ENCODE measurements at regions not wholly inside any gene's neighbourhood (a gene's known extent, or its start where the extent isn't known, plus 50 kb on each side); places are given as distances from the start of the nearest gene placed in this dataset.

DNA sequence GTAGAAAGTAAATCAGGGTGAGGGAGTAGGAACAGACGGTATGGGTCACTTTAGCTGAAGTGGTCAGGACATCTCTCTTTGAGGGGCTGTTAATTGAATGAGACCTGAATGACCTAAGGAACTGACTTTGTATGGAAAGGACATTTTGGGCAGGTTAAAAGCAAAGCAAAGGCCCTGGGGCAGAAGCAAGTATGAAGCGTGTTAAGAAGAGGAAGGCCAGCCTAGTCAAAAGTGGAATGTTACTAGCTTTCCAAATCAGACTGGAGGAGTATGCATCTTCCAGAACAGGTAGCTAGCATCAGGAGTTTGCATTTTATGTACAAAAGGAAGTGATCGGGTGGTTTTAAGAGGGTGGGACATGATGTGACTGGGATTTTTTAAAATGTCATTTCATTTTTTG lies 70.9 kb upstream of the PCGF5 start:
- no peak for DNase-seq

DNA sequence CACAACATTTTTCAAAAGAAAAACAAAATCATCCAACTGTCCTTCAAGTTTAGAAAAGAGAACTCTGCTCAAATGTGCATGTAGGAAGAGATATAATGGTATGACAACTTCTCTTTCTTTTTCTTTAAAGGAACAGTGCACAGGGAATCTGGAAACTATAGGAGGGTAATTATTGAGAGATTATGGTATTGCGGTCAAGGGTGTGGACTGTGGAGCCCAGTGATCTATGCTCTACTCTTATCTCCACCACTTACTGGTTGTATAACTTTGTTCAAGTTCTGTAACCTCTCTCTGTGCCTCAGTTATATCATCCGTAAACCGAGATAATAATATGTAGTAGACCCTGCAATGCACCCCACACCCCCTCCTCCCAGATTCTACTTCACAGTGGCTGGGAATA lies 69.8 kb upstream of the PCGF5 start:
- no peak for DNase-seq

DNA sequence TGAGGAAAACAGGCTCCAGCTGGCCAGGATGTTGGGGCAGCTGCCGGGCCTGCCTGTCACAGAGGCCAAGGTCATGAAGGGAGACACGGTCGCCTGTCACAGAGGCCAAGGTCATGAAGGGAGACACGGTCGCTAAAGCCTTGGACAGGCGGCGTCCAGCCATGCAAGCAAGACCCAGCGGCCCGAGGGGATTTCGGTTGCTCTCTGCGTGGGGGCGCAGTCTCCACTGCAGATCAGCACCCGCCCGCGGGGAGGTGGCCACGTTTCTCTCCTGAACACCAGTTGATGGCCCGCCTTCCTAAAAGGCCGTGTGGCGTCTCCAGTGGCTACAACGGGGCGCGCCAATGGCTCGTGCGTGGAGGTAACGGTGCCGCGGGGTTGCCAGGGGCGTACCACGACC lies 67.0 kb upstream of the PCGF5 start:
- DNase-seq: no peak

DNA sequence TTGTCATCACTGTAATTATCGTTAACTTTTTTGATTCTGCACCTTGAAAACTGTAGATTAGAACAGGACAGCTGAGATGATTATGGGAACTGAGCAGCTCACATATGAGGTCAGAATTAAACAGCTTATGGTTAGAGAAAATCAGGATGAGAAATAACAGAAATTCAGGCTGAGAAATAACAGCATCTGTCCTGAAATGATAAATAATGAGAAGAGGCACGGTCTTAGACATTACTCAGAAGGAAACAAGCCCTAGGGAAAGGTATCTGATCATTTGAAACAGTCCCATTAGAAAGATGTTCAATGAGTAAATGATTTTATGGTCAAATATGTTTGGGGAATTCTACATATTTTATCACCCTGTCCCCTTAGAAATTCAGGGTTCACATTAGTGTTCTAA lies 65.6 kb upstream of the PCGF5 start:
- DNase-seq: no peak

DNA sequence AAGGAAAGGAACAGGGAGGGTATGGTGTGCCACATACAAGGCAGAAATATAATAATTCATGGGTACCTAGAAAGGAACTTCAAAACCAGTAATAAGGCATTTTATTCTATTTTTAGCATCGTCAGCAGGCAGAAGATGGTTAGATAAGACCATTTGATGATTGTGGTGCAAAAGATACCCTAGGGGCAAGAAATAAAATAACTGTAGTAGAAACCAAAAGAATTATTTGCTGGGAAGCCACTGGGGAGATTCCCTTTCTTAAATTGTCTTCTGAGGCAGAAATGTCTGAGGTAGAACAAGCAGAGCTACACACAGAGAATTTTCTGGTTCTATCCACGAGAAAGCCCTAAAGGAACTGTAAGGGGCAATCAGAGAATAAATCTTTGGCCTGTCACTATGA lies 64.3 kb upstream of the PCGF5 start:
- DNase-seq: no peak

DNA sequence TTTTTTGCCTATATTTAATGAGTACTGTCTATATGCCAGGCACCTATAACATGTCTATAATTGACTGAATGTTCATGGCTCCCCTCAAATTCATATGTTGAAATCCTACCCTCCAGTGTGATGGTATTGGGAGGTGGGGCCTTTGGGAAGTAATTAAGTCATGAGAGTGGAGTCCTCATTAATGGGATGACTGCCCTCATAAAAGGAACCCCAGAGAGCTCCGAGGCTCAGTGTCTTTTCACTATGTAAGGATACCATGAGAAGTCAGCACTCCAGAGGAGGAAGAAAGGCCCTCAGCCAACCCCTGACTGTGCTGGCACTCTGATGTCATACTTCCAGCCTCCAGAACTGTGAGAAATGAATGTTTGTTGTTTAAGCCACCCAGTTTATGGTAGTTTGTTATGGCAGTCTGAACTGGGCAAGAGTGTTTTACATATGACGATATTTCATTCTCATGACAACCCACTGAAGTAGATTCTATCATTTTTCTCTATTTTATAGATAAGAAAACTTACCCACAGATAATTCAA lies 61.1 kb upstream of the PCGF5 start:
- no peak for DNase-seq

DNA sequence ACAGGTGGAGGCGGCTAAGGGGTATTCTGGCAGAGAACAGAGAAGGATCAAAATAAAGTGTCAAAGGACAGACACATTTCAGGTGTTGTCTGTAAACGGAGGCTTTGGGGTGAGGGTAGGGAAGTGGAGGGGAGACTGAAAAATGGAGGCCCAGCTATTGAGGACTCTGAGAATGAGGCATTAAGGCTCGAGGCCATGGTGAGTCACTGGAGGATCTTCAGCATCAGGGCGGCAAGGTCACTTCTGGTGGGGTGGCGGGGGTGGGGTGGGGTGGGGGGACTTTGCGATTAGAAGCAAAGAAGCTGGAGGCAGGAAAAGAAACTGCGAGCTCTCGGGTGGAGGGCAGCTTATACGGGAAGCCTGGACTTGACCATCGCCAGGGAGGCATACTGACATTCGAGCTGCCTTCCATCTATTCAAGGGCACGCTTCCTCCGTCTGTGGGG lies 58.4 kb upstream of the PCGF5 start:
- no peak for DNase-seq

DNA sequence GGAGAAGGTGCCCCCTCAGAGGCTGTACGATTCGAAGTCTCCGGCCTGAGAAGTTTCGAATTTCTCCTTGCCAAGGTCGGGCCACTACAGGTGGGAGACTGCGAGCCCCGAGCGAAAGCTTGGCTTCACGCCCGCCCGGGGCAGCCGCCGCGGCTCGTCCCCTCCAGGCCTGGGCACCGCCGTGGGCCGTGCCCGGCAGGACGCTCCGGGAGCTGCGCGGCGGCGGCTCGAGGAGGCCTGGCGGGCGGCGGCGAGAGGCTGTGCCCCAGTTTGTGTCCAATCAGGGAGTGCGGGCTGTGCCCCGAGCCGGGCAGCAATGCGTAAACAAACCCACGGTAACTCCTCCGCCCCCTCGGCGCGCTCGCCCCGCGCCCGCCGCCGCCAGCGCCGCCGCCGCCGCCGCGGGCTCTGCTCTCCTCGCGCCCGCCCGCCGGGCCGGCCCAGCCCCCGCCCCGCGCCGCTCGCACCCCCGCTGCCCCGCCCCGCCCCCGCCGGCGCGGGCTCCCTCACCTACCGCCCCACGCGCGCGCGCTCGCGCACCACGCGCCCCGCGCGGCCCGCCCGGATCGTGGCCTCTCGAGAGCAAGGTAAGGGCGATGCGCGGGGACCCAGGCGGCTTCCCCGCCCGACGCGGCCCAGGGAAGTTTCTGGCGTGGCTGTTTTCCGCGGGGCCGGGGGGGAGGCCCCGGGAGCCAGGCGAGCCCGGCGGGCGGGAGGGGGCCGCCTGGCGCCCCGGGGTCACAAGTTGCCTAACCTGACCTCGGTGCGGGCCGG lies 57.8 kb upstream of the PCGF5 start:
- peak; percentile 73 for DNase-seq

DNA sequence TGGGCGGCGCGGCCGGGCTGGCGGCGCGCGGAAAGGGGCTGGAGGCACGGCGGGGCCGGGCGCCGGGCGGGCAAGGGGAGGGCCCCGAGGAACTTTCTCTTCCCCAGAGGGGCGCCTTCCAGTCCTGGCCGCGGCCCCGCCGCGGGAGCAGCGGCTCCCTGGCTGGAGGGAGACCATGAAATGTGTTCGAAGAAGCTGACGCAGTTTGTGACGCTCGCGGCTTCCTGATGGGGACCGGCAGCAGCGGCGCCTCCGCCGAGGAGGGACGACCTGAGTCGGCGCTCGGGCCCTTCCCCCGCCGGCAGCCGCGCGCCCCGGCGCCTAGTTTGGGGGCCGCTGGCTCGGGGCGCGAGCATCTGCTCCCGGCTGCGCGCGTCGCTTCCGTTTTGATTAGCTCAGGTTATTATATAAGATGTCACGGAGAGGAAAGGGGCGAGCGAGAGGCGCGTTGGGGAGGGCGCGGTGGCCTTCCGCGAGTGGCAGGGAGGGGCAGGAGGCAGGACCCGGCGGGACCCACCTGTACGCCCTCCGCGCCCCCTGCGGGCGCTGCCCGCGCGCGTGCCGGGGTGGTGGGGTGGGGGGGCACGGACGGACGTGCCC lies 57.1 kb upstream of the PCGF5 start:
- peak; percentile 73 for DNase-seq

DNA sequence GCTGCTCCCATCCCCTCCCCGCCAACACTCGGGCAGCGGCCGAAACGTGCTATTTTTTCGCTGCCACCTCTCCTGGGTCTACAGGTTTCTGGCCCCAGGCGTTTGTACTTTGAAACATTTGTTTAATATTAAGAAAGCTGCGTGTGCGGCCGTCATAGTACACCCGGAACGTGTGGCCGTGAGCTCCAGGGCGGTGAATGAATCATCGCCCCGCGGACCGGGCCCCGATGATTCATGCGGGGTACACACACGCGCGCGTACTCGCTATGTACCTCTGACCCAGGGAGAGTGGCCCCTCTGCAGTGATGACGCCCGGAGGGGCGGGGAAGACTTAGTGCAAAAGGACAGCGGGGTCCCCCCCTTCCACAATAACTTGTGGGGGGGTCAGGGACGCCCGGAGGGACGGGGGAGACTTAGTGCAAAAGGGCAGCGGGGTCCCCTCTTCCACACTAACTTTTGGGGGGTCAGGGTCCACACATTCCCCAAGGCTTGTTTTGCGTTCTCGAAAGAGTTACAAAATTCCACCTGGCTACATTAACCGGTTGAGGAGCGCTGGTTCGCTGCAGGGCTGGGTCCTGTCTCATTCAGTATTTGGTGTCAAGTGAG lies 56.5 kb upstream of the PCGF5 start:
- peak; percentile 61 for DNase-seq

DNA sequence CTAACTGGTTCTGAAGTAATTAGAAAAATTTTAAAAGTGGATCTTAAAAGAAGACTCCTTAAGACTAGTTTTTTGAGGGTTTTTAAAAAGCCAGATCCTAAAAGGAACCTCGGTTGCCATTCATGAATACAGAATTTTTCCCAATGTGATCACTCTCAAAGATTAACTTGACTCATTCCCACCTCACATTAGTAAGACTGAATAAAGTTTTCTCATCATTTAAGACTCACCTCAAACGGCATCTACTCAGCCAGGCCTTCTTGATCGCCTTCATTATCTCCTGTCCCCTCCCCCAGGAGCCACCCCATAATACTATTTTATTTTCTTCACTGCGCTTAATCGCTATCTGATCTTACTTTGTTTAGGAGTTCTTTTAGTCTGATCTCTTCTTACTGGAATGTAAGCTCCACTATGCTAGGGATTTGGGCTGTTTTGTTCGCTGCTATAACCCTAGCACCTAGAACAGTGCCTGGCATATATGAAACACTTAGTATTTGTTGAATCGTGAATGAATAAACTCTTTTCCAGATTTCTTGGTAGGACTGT lies 55.9 kb upstream of the PCGF5 start:
- DNase-seq: no peak

DNA sequence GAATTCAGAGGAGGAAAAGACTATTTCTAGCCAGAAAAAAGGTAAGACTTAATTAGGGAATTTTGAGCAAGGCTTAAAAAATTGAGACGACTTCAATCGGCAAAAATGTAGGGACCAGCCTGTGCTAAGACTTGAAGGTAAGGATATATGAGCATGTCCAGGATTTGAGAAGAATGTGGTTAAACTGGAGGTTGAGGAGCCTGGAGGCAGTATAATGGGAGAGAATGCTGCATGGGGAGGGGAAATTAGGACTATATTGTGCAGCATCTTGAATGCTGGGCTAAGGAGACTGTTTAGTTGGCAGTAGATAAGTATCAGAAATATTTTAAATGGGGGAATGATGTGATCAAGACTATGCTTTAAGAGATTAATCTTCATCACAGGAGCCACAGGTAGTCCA lies 53.1 kb upstream of the PCGF5 start:
- DNase-seq: no peak

DNA sequence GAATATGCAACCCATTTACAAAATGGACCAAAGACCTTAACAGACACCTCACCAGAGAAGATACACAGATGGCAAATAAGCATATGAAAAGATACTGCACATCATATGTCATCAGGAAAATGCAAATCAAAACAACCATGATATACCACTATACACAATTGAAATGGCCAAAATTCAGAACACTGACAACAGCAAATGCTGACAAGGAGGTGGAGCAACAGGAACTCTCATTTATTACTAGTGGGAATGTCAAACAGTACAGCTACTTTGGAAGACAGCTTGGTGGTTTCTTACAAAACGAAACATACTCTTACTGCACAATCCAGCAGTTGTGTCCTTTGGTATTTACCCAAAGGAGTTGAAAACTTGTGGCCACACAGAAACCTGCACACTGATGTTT lies 50.0 kb upstream of the PCGF5 start:
- DNase-seq: no peak
